HL-60 (cell line): ENCODE measurements at regions not wholly inside any gene's neighbourhood (a gene's known extent, or its start where the extent isn't known, plus 50 kb on each side); places are given as distances from the start of the nearest gene placed in this dataset.

ENCODE experiments used
- DNase-seq, 2 experiments: peaks; one replicate each; pipeline ENCODE4 v3.0.0-alpha.2; 2010 to 2020; ENCODE audit warnings: low read depth in 1 of 2, low spot score in 1 of 2
- H3K27ac ChIP-seq: fragments of 250-450 bp; sonication (Bioruptor Pico); replicated peaks from 2 replicates; pipeline ENCODE4 v1.5.1; 2020; ENCODE audit warnings: mild to moderate bottlenecking, moderate library complexity
- H3K27me3 ChIP-seq: fragments of 250-450 bp; sonication (Bioruptor Pico); 2 replicates; pipeline ENCODE4 v1.5.1; 2021; ENCODE audit warnings: mild to moderate bottlenecking, moderate library complexity; ENCODE audit not compliant: insufficient read depth, poor library complexity, severe bottlenecking
- H3K4me3 ChIP-seq: replicated peaks from 2 replicates; pipeline ENCODE4 v1.5.1; 2011; ENCODE audit warnings: mild to moderate bottlenecking, control low read depth, low read length; ENCODE audit not compliant: insufficient read depth
- CTCF ChIP-seq: IDR thresholded peaks from one replicate; pipeline ENCODE4 v1.5.1; 2011; ENCODE audit warnings: low read length, control low read depth, inconsistent platforms; ENCODE audit not compliant: insufficient read depth
- GABPA ChIP-seq: IDR thresholded peaks from 2 replicates; pipeline ENCODE4 v1.6.1; 2012; ENCODE audit warnings: low read depth
- POLR2AphosphoS5 ChIP-seq: IDR thresholded peaks from 2 replicates; pipeline ENCODE4 v1.6.1; 2012; ENCODE audit warnings: low read depth
- REST ChIP-seq: IDR thresholded peaks from 2 replicates; pipeline ENCODE4 v1.6.1; 2012; ENCODE audit warnings: low read depth; ENCODE audit not compliant: insufficient replicate concordance
- SPI1 ChIP-seq: IDR thresholded peaks from 2 replicates; pipeline ENCODE4 v1.6.1; 2012; ENCODE audit warnings: low read depth, mild to moderate bottlenecking, borderline replicate concordance

GRCh38 chr2:67954093-67954748 lies 108.6 kb downstream of the C1D start:
- no peak for DNase-seq
- Histone ChIP-seq H3K4me3 (no peak overlapping the region), H3K27me3 (peaks cover 5% of the 10 kb centered on the region), H3K27ac (no peak overlapping the region)
- TF ChIP-seq POLR2AphosphoS5 (no peak), CTCF (no peak), SPI1 (no peak), GABPA (no peak), REST (no peak)

- Histone ChIP-seq H3K27ac (no peak overlapping the region), H3K27me3 (peaks cover 5% of the 10 kb centered on the region), H3K4me3 (no peak overlapping the region)
- TF ChIP-seq GABPA (no peak), POLR2AphosphoS5 (no peak), REST (no peak), SPI1 (no peak), CTCF (no peak)
- DNase-seq = no peak
These were observed 106.8 kb downstream of the C1D start for GRCh38 chr2:67955748-67956603.

GRCh38 chr2:67965246-67965645 lies 97.6 kb downstream of the C1D start:
- Histone ChIP-seq H3K4me3 (no peak overlapping the region), H3K27me3 (peaks cover 4% of the 10 kb centered on the region), H3K27ac (no peak overlapping the region)
- TF ChIP-seq REST (no peak), SPI1 (no peak), GABPA (no peak), POLR2AphosphoS5 (no peak), CTCF (no peak)
- no peak for DNase-seq
